ENCODE measurements at regions not wholly inside any gene's neighbourhood (a gene's known extent, or its start where the extent isn't known, plus 50 kb on each side); places are given as distances from the start of the nearest gene placed in this dataset.
"Not testable (repeated sequence)": the region's sequence is repeated elsewhere in the genome, so short reads cannot be mapped to it uniquely, and the experiment has no call there.

DNA sequence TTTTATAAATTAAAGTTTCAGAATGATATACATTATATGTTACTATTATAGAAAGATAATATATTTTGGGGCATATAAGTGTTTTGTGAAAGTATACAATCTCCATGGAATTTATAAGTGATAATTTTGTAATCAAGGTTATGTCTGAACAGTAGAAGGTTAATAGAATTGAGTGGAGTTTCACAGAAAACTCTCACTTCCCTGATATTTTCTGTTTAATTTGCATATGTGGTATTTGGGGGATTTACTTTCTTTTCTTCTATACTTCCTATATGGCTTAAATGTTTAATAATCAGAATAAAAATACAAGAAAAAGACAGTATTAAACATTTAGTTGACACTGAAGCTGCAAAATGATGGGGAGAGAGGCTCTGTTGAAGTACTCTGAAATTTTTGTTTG is 848.5 kb downstream of the DACH1 start:
- Mint-ChIP-seq H3K36me3 (no peaks in the 10 kb centered on the region), H3K27ac (no peak overlapping the region), H3K9me3 (peaks cover 7 to 9% of the 10 kb centered on the region in 2 donors)
- ATAC-seq (no peak), DNase-seq (ENCODE audit: low spot score in 2 of 2) (no peak)

DNA sequence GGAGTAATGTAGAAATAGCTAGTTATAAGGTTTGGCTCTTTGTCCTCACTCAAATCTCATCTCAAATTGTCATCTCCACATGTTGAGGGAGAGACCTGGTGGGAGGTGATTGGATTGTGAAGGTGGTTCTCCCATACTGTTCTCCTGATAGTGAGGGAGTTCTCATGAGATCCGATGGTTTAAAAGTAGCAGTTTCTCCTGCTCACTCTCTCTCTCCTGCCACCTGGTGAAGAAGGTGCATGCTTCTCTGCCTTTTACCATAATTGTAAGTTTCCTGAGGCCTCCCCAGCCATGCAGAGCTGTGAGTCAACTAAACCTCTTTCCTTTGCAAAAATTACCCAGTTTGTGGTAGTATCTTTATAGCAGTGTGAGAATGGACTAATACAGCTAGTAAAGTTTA is 849.4 kb downstream of the DACH1 start:
- DNase-seq (ENCODE audit: low spot score in 2 of 2) (no peak), ATAC-seq (no peak)
- Mint-ChIP-seq H3K36me3 (no peaks in the 10 kb centered on the region), H3K27ac (no peak overlapping the region), H3K9me3 (peaks cover 7 to 9% of the 10 kb centered on the region in 2 donors)

DNA sequence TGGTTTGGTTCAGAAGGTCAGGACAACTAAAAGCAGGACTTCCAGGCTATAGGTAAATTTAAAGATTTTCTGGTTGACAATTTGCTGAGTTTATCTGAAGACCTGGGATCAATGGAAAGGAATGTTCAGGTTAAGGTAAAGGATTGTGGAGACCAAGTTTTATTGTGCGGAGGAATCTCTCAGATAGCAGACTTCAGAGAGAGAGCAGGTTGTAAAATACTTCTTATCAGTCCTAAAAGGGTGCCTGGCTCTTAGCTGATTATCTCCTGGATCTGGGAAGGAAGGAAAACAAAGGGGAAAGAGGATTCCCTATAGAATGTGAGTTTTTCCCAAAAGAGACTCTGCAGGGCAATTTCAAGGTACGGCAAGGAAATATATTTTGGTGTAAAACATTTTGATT is 851.5 kb downstream of the DACH1 start:
- Mint-ChIP-seq H3K36me3 (no peaks in the 10 kb centered on the region), H3K9me3 (peaks cover 0 to 10% of the 10 kb centered on the region in 2 donors), H3K27ac (no peak overlapping the region)
- DNase-seq (ENCODE audit: low spot score in 2 of 2) (no peak), ATAC-seq (no peak)

DNA sequence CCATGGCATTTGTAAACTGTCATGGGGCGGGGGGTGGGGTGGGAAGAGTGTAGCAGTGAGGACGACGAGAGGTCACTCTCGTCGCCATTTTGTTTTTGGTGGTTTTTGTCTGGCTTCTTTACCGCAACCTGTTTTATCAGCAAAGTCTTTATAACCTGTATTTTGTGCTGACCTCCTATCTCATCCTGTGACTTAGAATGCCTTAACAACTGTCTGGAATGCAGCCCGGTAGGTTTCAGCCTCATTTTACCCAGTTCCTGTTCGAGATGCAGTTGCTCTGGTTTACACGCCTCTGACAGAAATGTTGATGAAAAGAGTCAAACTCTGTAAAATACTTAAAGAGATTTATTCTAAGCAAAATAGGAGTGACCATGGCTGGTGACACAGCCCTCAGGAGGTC is 852.0 kb downstream of the DACH1 start:
- ATAC-seq = no peak
- Mint-ChIP-seq H3K27ac (no peak overlapping the region), H3K9me3 (peaks cover 0 to 10% of the 10 kb centered on the region in 2 donors), H3K36me3 (no peaks in the 10 kb centered on the region)
- no peak for DNase-seq (ENCODE audit: low spot score in 2 of 2)

DNA sequence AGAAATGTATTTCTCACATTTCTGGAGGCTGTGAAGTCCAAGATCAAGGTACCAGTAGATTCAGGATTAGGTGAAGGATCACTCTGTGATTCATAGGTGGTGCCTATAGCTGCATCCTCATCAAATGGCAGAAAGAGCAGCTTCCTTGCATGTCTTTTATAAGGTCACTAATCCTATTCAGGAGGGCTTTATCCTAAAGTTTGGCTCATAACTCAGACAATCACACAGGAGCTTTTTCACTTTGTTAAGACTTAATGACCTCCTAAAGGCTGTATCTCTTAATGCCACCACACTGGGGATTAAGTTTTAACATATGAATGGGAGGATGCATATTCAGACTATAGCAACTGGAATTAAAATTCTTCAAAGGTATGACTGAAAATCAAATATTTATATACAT is 861.1 kb downstream of the DACH1 start:
- peaks cover 0 to 4% of the 10 kb centered on the region in 2 donors for H3K9me3 Mint-ChIP-seq
- DNase-seq (ENCODE audit: low spot score in 2 of 2) = no peak

DNA sequence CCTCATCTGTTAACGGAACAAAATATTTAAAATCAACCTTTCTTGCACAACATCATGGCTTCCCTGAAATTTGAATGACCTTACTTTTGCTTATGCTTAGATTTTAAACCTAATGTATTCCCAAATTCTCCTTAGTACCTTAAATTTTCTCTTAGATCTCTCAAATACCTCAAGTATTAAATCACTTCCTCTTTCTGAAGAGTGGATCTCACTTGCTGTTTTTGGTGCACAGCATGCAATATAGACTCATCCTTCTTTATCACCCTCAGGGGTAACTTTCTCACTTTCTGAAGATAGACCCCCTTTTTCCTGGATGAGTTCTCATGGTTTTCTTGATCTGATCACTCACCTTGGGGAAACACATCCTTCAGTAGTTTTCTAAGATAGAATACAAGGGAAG is 871.7 kb downstream of the DACH1 start:
- DNase-seq (ENCODE audit: low spot score in 2 of 2) (no peak), ATAC-seq (no peak)
- H3K27ac Mint-ChIP-seq = no peak overlapping the region
- H3K36me3 Mint-ChIP-seq = no peaks in the 10 kb centered on the region
- H3K9me3 Mint-ChIP-seq = no peaks in the 10 kb centered on the region

More for the DNA sequence above, 861.1 kb downstream of the DACH1 start:
- ATAC-seq = no peak
- Mint-ChIP-seq H3K36me3 (no peaks in the 10 kb centered on the region), H3K27ac (no peak overlapping the region)

DNA sequence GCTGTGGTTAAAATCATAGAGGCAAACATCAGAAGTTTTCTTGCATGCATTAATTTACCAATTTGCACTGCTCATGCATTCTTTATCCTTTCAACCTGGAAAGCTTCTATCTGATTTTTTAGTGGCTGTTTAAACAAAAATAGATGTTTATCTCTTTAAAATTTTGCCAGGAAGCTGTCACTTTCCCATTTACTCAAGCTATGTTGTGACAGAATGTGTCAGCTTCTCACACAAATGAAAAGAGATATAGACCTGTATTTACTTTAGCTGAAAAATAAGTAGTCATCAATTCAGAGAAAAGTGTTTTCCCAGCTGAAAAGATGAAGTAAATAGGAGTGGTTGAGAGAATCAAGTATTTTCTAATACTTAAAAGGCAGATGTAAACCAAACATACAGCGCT is 872.8 kb downstream of the DACH1 start:
- DNase-seq (ENCODE audit: low spot score in 2 of 2) (no peak), ATAC-seq (no peak)
- Mint-ChIP-seq H3K27ac (no peak overlapping the region), H3K9me3 (no peaks in the 10 kb centered on the region), H3K36me3 (no peaks in the 10 kb centered on the region)

DNA sequence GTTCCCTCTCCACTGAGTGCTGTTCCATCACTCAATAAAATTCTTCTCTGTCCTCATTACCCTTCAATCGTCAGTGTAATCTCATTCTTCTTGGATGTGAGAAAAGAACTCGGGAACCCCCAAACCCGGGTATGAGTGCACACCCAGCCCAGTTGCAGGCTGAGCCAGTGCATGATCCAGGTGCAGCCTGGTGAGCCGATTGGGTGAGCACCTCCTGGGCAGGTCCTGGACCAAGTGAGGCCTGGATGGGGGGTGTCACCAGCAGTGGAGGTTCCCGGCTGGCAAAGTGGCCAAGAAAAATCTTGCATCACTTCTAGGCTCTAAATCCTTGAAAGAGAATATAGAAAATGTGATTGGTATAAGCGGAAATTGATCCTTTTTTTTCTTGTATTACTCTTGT is 878.8 kb upstream of the KLHL1 start:
- DNase-seq (ENCODE audit: low spot score in 2 of 2) (no peak), ATAC-seq (no peak)
- no peak overlapping the region for H3K27ac Mint-ChIP-seq
- peaks cover 8 to 12% of the 10 kb centered on the region in 2 donors for H3K9me3 Mint-ChIP-seq
- no peaks in the 10 kb centered on the region for H3K36me3 Mint-ChIP-seq

DNA sequence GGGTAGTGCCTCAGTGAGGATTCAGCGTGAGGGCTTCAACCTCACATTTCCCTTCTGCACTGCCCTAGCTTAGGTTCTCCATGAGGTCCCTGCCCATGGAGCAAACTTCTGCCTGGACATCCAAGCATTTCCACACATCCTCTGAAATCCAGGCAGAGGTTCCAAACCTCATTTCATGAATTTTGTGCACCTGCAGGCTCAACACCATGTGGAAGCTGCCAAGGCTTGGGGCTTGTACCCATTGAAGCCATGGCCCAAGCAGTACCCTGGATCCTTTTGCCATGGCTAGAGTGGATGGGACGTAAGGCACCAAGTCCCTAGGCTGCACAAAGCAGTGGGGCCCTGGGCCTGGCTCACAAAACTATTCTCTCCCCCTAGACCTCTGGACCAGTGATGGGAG is 877.1 kb upstream of the KLHL1 start:
- H3K36me3 Mint-ChIP-seq = no peaks in the 10 kb centered on the region
- H3K9me3 Mint-ChIP-seq = peaks cover 8 to 12% of the 10 kb centered on the region in 2 donors
- ATAC-seq = no peak
- no peak overlapping the region for H3K27ac Mint-ChIP-seq
- no peak for DNase-seq (ENCODE audit: low spot score in 2 of 2)

DNA sequence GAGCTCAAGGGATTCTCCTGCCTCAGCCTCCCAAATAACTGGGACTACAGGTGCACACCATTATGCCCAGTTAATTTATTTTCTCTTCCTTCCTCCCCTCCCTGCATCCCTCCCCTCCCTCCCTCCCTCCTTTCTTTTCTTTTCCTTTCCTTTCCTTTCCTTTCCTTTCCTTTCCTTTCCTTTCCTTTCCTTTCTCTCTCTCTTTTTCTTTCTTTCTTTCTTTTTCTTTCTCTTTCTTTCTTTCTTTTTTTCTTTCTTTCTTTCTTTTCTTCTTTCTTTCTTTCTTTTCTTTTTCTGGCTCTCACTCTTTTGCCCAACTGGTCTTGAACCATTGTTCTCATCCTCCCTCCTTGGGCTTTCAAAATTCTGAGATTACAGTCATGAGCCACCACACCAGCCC is 873.0 kb upstream of the KLHL1 start:
- ATAC-seq; H3K36me3 Mint-ChIP-seq; H3K9me3 Mint-ChIP-seq; DNase-seq (ENCODE audit: low spot score in 2 of 2): not testable (repeated sequence)
- H3K27ac Mint-ChIP-seq = peak overlapping the region in 1 of 2 donors; percentile 62

DNA sequence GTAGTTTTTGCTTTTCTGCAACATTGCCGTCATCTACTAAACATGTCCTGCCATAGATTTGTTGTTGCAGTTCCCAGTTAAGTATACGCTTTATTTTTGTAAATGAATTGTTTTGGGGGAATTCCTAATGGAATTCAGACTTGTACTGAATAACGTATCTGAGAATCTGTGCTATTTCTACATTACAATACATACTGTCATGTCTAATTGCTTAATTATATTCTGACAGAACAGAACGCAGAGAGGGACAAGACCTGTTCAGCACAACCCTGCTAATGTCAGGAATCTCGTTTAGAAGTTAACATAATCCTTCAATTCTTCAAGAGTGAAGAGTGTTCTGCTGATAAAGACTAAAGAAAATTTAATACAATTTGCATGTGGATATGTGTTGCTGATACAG is 861.1 kb upstream of the KLHL1 start:
- peaks cover 4% of the 10 kb centered on the region in 2 donors for H3K9me3 Mint-ChIP-seq
- H3K36me3 Mint-ChIP-seq = no peaks in the 10 kb centered on the region
- DNase-seq (ENCODE audit: low spot score in 2 of 2) (no peak), ATAC-seq (no peak)
- no peak overlapping the region for H3K27ac Mint-ChIP-seq

DNA sequence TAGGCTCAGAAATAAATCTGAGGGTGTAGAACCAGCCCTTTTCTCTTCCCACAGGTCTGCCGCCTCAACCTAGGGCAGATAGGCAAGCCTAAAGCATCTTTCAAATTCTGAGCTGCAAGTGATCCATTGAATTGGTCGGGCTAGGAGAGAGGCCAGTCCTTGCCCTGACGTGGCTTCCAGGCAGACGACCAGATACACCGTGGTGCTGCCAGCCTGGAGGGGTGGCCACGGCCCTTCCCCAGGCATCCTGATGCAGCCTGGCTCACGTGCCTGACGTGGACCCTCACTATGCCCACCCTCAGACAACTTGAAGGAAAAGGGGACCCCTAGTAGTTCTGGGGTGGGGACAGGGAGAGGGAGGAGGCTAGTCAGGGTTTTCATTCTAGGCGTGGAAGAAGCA is 859.3 kb upstream of the KLHL1 start:
- no peak for DNase-seq (ENCODE audit: low spot score in 2 of 2)

DNA sequence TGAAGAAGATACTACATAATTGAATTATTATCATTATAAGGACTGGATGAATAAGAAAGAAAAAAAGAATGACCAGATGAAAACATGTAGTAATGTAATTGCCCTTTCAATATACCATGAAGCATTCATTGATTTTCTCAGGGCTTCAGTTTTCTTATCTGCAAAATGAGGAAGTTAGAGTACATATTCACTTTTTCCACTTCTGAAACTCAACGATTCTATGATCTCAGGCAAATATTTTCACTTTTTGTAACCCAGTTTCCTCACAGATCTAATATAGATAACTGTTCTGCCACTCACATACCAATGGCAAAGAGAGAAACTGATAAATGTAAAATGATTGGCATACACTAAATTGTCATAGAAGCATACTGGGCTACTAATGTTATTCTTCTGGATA is 856.6 kb upstream of the KLHL1 start:
- no peak overlapping the region for H3K27ac Mint-ChIP-seq
- H3K9me3 Mint-ChIP-seq = no peaks in the 10 kb centered on the region
- no peaks in the 10 kb centered on the region for H3K36me3 Mint-ChIP-seq
- DNase-seq (ENCODE audit: low spot score in 2 of 2) = no peak
- no peak for ATAC-seq

More for the DNA sequence above, 859.3 kb upstream of the KLHL1 start:
- no peaks in the 10 kb centered on the region for H3K36me3 Mint-ChIP-seq
- H3K27ac Mint-ChIP-seq = no peak overlapping the region
- ATAC-seq = no peak
- no peaks in the 10 kb centered on the region for H3K9me3 Mint-ChIP-seq

DNA sequence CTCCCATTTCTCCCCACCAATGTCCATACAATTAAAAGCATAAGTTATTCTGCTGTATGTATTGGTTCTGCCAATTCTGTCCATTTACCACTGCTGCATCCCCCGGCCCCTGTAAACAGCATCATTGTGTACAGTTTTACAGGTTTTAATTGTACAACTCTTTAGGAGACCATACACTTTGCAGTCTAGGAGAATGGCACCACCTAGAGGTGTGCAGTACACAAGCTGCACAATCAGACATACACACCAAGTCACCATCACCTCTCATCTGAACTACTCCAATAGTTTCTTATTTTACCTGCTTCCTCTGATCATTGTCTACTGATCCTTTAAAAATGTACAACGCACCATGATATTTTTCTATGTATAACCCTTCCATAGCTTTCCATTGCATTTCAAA is 855.9 kb upstream of the KLHL1 start:
- no peaks in the 10 kb centered on the region for H3K36me3 Mint-ChIP-seq
- ATAC-seq = no peak
- no peaks in the 10 kb centered on the region for H3K9me3 Mint-ChIP-seq

DNA sequence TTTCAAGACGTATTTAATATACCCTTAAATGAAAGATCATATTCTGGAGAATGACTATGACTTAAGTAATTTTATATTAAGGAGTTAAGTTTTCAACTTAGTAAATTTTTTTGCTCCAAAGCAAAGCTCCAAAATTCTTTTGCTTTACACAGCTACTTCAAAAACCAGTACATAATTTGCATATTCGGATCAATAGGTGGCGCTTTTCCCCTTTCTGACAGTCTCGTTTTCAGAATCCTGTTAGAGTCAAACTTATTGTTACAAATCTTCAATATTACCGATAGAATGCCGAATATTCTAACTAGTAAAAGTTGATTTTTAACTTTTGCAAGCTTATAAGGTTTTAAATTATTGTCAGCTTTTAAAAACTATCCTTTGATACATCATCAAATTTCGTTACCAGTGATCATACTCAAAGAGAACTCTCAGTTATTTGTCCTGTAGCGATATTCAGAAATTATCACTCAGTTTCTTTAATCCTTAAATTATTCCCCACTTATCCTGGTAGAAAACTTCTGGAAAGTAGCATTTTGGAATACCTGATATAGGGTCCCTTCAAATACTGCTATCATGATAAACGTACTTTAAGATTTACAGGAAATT is 852.7 kb upstream of the KLHL1 start:
- no peak for ATAC-seq
- Mint-ChIP-seq H3K9me3 (no peaks in the 10 kb centered on the region), H3K36me3 (no peaks in the 10 kb centered on the region), H3K27ac (no peak overlapping the region)
- no peak for DNase-seq (ENCODE audit: low spot score in 2 of 2)

More for the DNA sequence above, 855.9 kb upstream of the KLHL1 start:
- H3K27ac Mint-ChIP-seq = no peak overlapping the region
- no peak for DNase-seq (ENCODE audit: low spot score in 2 of 2)

DNA sequence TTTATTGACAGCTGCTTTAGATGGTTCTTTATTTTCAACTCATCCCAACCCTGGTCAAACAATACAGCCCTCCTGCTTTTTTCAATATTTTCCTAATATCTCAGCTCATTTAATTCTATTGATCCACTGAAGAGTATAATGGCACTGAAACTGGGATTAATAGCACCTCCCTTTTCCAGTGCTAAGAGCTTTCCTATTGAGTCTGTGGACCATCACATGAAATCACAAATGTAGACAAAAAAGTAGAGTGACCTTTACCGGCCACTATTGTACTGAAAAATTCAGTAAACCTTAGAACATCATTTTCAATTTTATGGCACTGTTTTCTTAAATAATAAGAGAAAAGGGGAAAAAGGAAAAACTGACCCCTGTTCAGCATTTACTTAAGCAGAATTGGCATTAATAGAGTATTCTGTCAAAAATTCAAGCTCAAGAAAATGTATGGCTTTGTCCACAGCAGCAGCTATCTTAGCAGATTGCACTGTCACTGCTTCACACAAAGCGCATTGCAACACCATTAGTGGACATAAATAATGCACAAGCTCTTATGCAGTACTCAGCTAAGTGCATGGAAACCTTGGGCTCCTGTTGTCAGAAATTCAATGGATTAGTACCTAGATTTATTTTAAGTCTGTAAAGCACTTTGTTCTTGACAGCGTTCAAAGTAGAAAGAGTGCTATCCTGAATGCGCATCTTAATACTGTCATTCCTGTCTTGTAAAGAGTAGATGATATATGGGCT is 851.0 kb upstream of the KLHL1 start:
- no peak overlapping the region for H3K27ac Mint-ChIP-seq
- DNase-seq (ENCODE audit: low spot score in 2 of 2) (no peak), ATAC-seq (no peak)
- no peaks in the 10 kb centered on the region for H3K9me3 Mint-ChIP-seq
- H3K36me3 Mint-ChIP-seq = no peaks in the 10 kb centered on the region

DNA sequence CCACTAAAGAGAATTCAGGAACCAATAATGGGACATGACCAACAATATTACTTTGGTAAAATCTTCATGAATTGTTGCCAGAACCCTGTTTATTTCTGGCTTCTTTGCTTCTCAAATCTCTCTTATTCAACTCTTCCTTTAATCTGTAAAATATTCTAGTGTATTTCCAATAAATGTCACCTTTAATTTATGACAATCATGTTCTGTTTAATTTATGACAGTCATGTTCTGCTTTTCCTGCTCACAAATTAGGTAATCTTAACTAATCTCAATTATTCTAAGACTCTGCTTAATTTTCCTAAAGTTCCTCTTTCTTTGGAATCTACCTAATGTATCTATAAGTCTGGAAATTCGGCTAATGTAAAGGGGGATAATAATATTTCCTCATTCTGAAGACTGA is 847.6 kb upstream of the KLHL1 start:
- ATAC-seq = no peak
- Mint-ChIP-seq H3K9me3 (no peaks in the 10 kb centered on the region), H3K27ac (no peak overlapping the region), H3K36me3 (no peaks in the 10 kb centered on the region)
- no peak for DNase-seq (ENCODE audit: low spot score in 2 of 2)

DNA sequence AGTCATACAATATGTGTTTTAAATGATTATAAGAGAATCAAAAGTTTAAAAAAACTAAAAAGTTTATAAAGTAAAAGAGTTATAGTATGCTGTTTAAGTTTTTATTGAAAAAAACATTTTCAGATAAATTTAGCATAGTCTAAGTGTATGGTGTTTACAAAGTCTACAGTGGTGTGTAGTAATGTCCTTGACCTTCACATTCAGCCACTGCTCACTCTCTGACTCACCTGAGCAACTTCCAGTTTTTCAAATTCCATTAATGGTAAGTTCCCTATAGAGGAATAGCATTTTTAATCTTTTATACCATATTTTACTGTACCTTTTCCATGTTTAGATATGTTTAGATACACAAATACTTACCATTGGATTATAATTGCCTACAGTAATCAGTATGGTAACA is 842.4 kb upstream of the KLHL1 start:
- Mint-ChIP-seq H3K36me3 (no peaks in the 10 kb centered on the region), H3K9me3 (no peaks in the 10 kb centered on the region), H3K27ac (no peak overlapping the region)
- ATAC-seq (no peak), DNase-seq (ENCODE audit: low spot score in 2 of 2) (no peak)
